ENCODE measurements at regions not wholly inside any gene's neighbourhood (a gene's known extent, or its start where the extent isn't known, plus 50 kb on each side); places are given as distances from the start of the nearest gene placed in this dataset.
"Not testable (repeated sequence)": the region's sequence is repeated elsewhere in the genome, so short reads cannot be mapped to it uniquely, and the experiment has no call there.

DNA sequence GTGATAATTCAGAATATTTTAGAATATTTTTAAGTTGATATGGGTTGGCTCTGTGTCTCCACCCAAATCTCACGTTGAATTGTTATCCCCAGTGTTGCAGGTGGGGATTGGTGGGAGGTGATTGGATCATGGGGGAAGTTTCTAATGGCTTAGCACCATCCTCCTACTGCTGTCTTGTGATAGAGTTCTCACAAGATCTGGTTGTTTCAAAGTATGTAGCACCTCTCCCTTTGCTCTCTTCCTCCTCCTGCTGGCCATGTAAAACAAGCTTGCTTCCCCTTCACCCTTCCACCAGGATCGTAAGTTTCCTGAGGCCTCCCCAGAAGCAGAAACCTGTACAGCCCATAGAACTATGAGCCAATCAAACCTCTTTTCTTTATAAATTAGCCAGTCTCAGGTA lies 214.6 kb upstream of the C9orf72 start:
- no peak for DNase-seq
- in situ Hi-C loops (cut with HindIII; ENCODE audit: low pct_ligation_motif_present, low pct_unique_long_range_greater_than_20kb, low sequenced_read_pairs) = no loop called here

DNA sequence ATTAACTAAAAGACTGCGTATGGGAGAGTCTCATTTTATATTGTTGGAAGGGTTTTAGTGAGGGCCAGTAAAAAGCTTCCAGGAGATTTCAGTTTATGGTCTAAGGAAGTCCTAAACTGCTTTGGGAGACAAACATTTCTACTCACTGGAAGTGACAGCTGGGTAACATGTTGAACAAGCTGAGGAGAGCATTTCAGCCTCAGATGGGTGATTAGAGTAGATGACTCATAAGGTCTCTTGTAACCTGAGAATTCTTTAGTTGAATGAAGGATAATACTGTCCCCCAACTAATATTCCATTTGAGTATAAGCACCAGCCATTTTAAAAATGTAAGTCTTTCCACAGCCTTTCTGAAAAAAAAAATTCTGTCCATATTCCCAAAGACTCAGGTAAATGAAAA lies 218.0 kb upstream of the C9orf72 start:
- in situ Hi-C loops (cut with HindIII; ENCODE audit: low pct_ligation_motif_present, low pct_unique_long_range_greater_than_20kb, low sequenced_read_pairs) = no loop called here
- DNase-seq = no peak

DNA sequence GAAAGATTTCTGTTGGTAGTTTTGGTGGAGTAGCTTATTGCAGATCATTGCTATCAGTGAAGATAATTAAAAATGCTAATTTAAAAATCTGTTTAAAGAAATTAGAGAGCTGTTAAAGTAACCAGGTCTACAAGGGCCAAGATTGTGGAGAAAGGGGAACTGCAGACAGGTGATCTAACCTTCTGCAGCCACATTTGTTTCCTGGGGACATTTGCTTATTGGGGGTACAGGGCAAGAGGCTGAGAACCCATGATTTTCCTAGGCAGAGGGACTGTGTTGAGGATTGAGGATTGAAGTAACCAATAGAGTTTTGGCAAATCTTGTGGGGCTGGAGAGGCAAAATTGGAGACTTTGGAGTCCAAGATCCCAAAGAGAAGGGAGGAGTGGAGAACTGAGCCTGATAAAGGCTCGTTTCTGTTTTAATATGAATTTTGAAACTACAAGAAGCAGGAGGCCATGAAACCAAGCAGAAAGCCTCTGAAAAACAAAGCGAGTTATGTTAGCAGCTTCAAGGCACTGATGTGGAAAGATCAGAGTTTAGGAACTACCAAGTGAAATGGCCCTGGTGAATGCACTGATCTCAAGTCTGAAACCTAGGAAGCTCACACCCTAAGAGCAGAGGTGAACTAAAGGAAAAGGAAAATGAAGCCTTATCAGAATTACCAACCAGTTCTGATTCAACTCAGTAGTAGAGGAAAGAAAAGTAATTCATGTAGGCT lies 219.8 kb upstream of the C9orf72 start:
- DNase-seq = no peak
- in situ Hi-C loops (cut with HindIII; ENCODE audit: low pct_ligation_motif_present, low pct_unique_long_range_greater_than_20kb, low sequenced_read_pairs) = no loop called here

DNA sequence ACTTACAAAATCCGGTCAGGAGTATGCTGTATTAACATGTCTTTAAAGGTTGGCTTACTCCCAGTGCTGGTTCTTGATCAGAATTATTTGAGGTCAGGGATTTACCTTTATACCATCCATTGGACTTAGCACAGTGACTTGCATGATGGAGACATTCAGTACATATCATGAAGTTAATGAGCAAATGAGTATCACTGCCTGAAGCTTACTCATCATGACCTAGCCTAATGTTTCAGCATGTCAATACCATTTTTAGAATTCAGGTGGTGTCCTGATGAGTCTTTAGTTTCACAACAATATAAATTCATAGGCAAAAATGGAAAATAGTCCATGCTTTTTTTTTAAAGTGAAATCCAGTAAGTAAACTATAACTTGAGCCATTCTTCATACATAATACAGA lies 226.0 kb upstream of the C9orf72 start:
- in situ Hi-C loops (cut with HindIII; ENCODE audit: low pct_ligation_motif_present, low pct_unique_long_range_greater_than_20kb, low sequenced_read_pairs) = no loop called here

DNA sequence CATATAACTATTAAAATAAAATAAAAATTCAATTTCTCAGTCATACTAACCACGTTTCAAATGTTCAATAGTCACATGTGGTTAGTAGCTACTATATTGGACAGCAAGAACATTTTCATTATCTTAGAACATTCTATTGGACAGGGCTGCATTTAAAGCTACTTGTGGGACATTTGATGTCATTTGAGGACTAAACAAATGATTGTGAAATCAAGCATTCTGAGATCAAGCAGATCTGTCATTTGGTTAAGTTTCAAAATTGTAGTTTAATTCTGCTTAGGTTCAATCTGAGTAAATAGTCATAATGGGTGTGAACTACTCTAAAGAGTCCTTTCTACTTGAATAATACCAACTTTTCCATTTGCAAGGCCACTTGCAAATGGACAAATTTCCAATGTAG lies 226.9 kb upstream of the C9orf72 start:
- DNase-seq = no peak
- in situ Hi-C loops (cut with HindIII; ENCODE audit: low pct_ligation_motif_present, low pct_unique_long_range_greater_than_20kb, low sequenced_read_pairs) = no loop called here

More for the DNA sequence above, 226.0 kb upstream of the C9orf72 start:
- no peak for DNase-seq

DNA sequence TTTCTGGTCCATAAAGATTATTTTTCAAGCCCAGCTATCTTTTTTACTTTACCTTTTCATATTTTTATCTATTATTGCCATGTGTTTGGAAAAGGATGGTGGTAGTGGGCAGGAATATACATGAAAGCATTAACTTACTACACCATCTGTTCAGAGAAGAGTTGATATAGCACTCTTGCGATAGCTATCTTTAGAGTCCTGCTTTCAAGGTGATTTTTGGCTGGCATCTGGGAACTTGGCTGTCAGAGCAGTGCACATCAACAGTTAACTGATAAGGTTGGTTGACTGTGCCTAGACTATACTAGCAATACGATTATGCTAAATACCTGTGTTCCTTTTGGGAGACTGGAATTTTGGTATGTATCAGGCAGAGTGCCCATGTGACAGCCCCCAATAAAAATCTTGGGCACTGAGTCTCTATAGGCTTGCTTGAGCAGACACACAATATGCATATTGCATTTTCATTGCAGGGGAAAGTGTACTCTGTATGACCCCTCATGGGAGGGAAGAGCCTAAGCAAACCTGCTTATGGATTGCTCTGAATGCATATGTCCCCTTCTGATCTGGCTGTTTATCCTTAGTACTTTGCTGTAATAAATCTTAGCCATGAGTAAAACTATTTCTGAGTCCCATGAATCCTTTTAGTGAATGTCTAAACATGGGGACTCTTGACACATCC lies 227.6 kb upstream of the C9orf72 start:
- in situ Hi-C loops (cut with HindIII; ENCODE audit: low pct_ligation_motif_present, low pct_unique_long_range_greater_than_20kb, low sequenced_read_pairs) = no loop called here
- DNase-seq = no peak

DNA sequence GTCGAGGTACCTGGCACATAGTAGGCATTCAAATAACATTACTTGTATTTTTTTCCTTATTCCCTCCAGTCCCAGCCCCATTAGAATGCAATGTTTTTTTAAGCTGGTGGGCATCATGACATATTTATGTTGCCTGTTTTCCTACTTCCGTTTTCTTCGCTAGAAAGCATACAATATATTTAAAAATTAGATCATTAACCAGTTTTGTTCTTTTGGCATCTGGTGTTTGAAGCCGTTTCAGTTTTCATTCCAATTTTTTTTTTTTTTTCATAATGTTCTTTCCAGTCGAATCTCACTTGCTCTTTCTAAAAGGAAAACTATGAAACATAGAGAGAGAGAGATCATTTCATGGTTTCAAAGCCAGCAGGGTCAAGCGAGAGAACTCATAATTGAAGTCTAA lies 228.3 kb upstream of the C9orf72 start:
- no peak for DNase-seq
- in situ Hi-C loops (cut with HindIII; ENCODE audit: low pct_ligation_motif_present, low pct_unique_long_range_greater_than_20kb, low sequenced_read_pairs) = no loop called here

DNA sequence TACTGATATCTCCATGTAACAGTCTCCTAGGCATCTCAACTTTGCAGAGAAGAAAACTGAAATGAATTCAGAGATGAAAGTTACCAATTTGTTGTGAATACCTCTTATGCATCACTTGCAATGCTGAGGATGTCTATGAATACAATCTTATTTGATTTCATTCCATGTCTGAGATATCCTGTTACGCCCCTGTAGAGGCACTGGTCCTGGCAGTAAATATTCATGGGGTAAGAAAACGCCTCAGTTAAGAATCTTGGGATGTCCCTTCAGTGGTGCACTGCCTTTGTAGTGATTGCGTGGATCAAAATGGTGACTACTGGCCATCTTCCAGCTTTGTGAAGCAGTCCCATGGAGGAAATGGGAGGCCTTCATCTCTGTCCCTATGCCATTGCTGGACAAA lies 229.1 kb upstream of the C9orf72 start:
- DNase-seq = no peak

DNA sequence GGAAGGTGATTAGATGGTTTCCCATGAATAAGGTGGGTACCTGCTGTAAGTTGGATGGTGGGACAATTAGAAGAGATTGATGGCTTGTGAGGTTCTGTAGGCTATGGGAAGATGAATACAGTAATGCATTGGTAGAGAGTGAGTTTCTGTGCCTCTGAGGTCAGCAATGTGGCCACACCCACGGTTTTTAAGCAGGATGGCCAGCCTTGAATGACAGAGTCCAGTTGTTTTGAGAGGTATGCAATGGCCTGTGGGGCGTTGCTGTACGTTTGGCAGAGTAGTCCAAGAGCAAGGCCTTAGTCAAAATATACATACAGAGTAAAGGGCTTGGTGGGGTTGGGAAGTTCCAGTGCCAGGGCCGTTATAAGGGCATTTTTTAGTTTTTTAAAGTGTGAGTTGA lies 235.6 kb upstream of the C9orf72 start:
- no peak for DNase-seq
- in situ Hi-C loops (cut with HindIII; ENCODE audit: low pct_ligation_motif_present, low pct_unique_long_range_greater_than_20kb, low sequenced_read_pairs) = no loop called here

More for the DNA sequence above, 229.1 kb upstream of the C9orf72 start:
- in situ Hi-C loops (cut with HindIII; ENCODE audit: low pct_ligation_motif_present, low pct_unique_long_range_greater_than_20kb, low sequenced_read_pairs) = no loop called here

DNA sequence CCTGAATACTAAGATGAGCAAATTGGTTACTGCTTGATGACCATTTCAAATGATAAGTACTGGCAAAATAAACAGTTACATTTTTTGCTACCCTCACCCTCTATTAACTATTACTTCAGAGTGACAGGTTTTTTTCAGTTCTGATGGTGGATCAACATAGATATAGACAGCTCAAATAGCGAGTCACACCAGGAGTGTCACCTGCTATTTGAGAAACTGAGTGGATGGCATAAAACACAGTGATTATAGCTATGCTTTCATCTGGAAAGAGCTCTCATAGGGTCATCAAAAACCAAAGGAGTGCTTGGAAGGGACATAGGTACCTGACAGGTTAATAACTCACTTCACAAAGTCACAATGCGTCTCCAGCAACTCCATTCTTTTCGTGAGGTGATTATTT lies 244.5 kb upstream of the C9orf72 start:
- no peak for DNase-seq
- in situ Hi-C loops (cut with HindIII; ENCODE audit: low pct_ligation_motif_present, low pct_unique_long_range_greater_than_20kb, low sequenced_read_pairs) = no loop called here

DNA sequence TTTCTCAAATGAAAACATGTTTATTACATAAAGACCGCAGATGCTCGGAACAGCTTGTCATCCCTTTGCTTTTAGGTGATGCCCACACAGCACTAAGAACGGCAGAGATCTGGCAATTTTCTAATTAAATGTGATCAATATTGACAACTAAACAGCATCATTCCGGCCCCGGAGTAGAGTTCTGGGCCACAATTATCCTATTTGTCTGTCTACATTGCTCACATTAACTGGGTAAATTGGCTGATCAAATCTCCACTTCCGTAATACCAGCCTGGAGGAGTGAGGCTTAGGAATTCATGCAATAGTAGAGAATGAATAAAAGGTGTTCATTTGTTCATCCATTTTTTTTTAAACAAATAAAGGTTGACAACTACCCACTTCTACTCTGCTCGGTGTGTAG lies 245.1 kb upstream of the C9orf72 start:
- in situ Hi-C loops (cut with HindIII; ENCODE audit: low pct_ligation_motif_present, low pct_unique_long_range_greater_than_20kb, low sequenced_read_pairs) = no loop called here
- DNase-seq = no peak

DNA sequence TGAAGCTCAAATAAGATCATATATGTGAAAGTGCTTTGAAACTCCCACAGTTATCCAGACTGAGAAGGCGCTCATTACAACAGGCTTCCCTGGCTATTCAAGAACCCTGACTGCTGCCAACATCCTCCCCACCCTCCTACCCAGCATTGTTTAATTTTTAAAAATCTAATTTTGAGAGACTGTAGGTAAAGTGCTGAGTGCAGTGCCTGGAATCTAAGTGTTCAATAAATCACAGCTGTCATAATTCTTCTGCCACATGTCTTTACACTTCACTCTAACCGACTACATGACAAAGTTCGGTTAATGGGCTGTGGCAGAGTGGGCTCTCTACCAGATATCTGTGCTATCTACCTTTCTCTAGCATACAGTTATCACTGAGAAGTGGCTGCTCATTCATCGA lies 255.6 kb upstream of the C9orf72 start:
- in situ Hi-C loops (cut with HindIII; ENCODE audit: low pct_ligation_motif_present, low pct_unique_long_range_greater_than_20kb, low sequenced_read_pairs) = no loop called here
- DNase-seq = no peak

DNA sequence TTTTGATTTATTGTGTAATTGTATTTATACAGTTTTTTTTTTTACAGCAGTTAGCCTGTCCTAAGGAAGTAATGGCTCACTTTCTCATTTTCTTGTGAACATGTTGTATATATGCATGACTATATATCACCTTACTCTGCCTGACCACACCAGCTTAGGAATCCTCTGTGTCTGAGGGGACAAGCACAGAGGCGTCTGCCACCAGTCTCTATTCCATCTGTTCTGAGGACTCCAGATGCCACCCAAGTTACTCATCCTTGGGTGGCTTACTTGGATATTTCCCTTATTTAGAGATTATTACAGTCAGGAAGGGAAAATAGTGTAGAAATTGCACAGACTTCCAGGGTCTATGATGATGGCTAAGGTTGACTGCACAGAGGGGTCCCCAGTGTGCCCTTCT lies 256.3 kb upstream of the C9orf72 start:
- DNase-seq = no peak
- in situ Hi-C loops (cut with HindIII; ENCODE audit: low pct_ligation_motif_present, low pct_unique_long_range_greater_than_20kb, low sequenced_read_pairs) = no loop called here

DNA sequence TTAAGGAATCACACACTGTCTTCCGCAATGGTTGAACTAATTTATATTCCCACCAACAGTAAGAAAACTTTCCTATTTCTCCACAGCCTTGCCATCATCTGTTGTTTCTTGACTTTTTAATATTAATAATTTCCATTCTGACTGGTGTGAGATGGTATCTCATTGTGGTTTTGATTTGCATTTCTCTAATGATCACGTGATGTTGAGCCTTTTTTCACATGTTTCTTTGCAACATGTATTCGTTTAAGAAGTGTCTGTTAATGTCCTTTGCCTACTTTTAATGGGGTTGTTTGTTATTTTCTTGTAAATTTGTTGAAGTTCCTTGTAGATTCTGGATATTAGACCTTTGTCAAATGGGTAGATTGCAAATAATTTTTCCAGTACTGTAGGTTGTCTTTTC lies 258.8 kb upstream of the C9orf72 start:
- in situ Hi-C loops (cut with HindIII; ENCODE audit: low pct_ligation_motif_present, low pct_unique_long_range_greater_than_20kb, low sequenced_read_pairs); DNase-seq: not testable (repeated sequence)

DNA sequence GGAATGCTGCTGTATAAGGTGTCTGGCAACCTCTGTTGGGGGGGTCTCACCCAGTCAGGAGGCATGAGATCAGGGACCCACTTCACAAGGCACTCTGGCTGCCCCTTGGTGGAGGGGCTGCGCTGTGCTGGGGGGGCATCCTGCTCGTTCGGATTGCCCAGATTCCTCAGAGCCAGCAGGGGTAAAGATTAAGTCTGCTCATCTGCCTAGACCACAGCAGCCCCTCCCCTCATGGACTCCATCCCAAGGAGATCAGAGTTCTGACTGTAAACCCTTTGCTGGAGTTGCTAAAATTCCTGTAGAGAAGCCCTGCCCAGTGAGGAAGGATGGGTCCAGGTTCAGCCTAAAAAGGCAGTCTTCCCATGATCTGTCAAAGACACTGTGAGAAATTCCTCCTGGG lies 262.0 kb upstream of the C9orf72 start:
- no peak for DNase-seq
- in situ Hi-C loops (cut with HindIII; ENCODE audit: low pct_ligation_motif_present, low pct_unique_long_range_greater_than_20kb, low sequenced_read_pairs) = no loop called here

DNA sequence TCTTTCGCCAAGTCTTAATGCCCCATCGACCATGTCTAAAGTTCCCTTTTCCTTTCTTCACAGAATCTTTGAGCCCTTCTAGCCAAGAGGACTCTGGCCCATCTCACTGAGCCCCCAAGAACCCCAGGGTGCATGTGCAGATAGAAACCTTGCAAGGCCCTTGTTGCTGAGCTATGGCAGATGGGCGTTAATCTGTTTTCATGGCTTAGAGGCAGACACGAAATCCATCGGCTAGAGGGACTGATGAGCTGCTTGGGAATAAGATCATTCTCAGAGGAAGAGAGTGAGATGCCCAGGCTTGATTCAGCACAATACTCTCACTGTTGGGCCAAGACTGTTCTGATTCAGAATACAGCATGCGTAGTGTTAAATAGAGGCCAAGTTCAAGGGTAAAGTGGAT lies 262.5 kb upstream of the C9orf72 start:
- no peak for DNase-seq
- in situ Hi-C loops (cut with HindIII; ENCODE audit: low pct_ligation_motif_present, low pct_unique_long_range_greater_than_20kb, low sequenced_read_pairs) = no loop called here

DNA sequence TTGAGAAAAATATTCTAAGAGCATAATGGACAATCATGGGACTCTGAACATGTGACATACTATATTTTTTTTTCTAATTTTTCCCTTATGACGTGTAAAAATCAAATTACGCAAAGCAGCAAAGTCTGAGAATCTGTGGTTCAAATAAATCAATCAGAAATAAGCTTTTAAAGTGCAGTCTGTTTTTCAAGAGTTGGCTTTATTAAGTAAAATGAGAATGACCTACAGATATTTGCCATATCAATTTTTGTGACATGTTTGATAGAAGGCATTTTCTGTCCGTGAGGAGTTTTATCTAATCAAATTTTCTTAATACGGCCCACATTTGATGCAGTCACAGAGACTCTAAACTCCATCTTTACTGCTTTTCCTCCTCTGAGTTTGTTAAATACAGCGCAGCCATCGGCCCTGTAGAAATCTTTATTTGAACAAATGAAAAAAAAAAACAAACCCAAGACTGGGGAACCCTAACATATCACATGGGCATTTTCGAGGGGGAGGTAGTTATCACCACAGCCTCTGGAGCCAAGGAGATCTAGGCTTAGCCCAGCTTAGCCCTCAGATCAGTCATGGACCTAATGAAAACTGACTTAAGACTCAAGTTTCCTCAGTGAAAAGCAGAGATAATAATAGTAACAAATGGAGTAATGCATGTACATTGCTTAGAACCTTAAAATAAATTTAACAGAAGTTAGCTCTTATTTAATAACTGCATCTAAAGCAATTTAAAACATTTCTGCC lies 263.6 kb upstream of the C9orf72 start:
- in situ Hi-C loops (cut with HindIII; ENCODE audit: low pct_ligation_motif_present, low pct_unique_long_range_greater_than_20kb, low sequenced_read_pairs) = no loop called here
- DNase-seq = no peak

DNA sequence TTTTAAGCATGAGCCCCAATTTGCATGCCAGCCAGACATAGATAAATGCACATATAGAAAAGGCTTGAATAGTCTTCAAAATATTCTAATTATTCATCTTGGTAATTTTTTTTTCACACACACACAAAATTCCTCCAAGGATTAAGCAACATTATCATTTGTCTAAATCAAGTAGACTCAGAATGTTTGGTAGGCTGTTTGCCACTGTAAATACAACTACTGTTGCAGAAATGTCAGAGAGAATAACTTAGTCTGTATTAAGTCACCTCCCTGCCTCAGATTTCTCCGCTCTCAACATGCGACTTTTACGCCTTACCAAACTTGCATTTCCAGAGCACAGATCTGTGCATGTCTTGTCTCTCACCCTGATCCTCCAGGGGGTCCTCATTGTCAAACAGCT lies 265.6 kb upstream of the C9orf72 start:
- DNase-seq = no peak
- in situ Hi-C loops (cut with HindIII; ENCODE audit: low pct_ligation_motif_present, low pct_unique_long_range_greater_than_20kb, low sequenced_read_pairs) = no loop called here

DNA sequence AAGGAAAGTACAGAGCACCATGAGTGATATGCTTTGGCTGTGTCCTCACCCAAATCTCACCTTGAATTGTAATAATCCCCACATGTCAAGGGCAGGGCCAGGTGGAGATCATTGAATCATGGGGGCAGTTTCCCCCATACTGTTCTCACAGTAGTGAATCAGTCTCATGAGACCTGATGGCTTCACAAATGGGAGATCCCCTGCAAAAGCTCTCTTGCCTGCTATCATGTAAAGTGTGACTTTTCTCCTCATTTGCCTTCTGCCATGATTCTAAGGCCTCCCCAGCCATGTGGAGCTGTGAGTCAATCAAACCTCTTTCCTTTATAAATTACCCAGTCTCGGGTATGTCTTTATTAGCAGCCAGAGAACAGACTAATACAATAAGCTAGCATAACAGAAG lies 266.5 kb upstream of the C9orf72 start:
- in situ Hi-C loops (cut with HindIII; ENCODE audit: low pct_ligation_motif_present, low pct_unique_long_range_greater_than_20kb, low sequenced_read_pairs) = not testable (repeated sequence)

DNA sequence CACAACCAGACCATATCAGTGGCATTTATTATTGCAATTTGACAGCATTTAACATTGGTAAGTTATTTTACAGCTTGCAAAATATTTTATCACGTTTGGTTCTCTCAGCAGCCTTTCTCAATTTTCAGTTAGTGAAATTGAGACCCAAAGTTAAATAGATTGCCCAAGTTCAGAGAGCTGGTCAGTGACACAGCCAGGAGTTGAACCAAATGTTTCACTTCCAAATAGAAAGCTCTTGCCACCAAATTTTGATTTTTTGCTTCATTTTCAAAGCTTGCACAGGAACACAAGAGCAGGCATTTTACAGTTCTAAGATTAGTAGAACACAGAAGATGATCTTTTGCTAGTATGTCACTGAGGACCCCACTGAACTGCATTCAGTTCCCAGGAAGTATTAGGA lies 271.5 kb upstream of the C9orf72 start:
- in situ Hi-C loops (cut with HindIII; ENCODE audit: low pct_ligation_motif_present, low pct_unique_long_range_greater_than_20kb, low sequenced_read_pairs) = no loop called here
- no peak for DNase-seq

More for the DNA sequence above, 266.5 kb upstream of the C9orf72 start:
- DNase-seq = not testable (repeated sequence)

Measured in ACHN (cell line).